WERI-Rb-1 (cell line): ENCODE measurements at regions not wholly inside any gene's neighbourhood (a gene's known extent, or its start where the extent isn't known, plus 50 kb on each side); places are given as distances from the start of the nearest gene placed in this dataset.

Source experiments
- DNase-seq: peaks from one replicate; pipeline ENCODE4 v3.0.0-alpha.2; 2020
- H3K27ac ChIP-seq: fragments of 250-450 bp; sonication (Bioruptor Pico); 2 replicates; pipeline ENCODE4 v1.5.1; 2020; ENCODE audit warnings: mild to moderate bottlenecking, moderate library complexity
- H3K27me3 ChIP-seq: fragments of 250-450 bp; sonication (Bioruptor Pico); 2 replicates; pipeline ENCODE4 v1.5.1; 2021; ENCODE audit warnings: mild to moderate bottlenecking, low read depth, moderate library complexity; ENCODE audit not compliant: insufficient read depth, severe bottlenecking
- H3K36me3 ChIP-seq: fragments of 250-450 bp; sonication (Bioruptor Pico); 2 replicates; pipeline ENCODE4 v1.5.1; 2020; ENCODE audit warnings: mild to moderate bottlenecking, moderate library complexity
- H3K4me3 ChIP-seq: 2 replicates; pipeline ENCODE4 v1.5.1; 2011; ENCODE audit warnings: low read depth, mild to moderate bottlenecking, control low read depth, low read length
- H3K9me3 ChIP-seq: fragments of 250-450 bp; sonication (Bioruptor Pico); 2 replicates; pipeline ENCODE4 v1.5.1; 2021; ENCODE audit warnings: mild to moderate bottlenecking, moderate library complexity; ENCODE audit not compliant: severe bottlenecking
- TF ChIP-seq, protein P1 (sequence below): IDR thresholded peaks from 2 replicates; pipeline ENCODE4 v1.5.1; 2011; ENCODE audit warnings: low read depth, mild to moderate bottlenecking, control low read depth, inconsistent platforms, low read length

DNA sequence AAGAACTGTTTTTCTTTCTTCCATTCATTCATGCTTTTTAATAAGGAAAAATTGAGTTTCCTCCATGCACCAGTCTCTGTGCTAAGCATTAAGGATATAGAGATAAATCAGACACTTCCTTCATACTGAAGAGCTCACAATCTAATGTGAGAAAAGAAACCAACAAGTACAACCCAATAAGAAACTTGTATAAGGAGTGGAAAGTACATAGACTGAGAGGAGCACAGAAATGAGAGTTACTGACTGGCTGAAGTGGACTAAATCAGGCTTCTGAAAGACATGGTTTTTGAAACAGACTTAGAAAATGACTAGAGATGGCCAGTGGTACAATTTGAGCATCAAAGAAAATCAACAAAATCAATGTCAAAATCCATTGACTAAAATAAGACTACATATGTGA, 524.4 kb downstream of the PLPP3 start:
- H3K27ac ChIP-seq = no peak overlapping the region
- H3K4me3 ChIP-seq = no peak overlapping the region
- no peaks in the 10 kb centered on the region for H3K36me3 ChIP-seq
- TF ChIP-seq, protein P1, sequence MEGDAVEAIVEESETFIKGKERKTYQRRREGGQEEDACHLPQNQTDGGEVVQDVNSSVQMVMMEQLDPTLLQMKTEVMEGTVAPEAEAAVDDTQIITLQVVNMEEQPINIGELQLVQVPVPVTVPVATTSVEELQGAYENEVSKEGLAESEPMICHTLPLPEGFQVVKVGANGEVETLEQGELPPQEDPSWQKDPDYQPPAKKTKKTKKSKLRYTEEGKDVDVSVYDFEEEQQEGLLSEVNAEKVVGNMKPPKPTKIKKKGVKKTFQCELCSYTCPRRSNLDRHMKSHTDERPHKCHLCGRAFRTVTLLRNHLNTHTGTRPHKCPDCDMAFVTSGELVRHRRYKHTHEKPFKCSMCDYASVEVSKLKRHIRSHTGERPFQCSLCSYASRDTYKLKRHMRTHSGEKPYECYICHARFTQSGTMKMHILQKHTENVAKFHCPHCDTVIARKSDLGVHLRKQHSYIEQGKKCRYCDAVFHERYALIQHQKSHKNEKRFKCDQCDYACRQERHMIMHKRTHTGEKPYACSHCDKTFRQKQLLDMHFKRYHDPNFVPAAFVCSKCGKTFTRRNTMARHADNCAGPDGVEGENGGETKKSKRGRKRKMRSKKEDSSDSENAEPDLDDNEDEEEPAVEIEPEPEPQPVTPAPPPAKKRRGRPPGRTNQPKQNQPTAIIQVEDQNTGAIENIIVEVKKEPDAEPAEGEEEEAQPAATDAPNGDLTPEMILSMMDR = no peak
- no peak for DNase-seq
- no peaks in the 10 kb centered on the region for H3K27me3 ChIP-seq
- no peaks in the 10 kb centered on the region for H3K9me3 ChIP-seq

DNA sequence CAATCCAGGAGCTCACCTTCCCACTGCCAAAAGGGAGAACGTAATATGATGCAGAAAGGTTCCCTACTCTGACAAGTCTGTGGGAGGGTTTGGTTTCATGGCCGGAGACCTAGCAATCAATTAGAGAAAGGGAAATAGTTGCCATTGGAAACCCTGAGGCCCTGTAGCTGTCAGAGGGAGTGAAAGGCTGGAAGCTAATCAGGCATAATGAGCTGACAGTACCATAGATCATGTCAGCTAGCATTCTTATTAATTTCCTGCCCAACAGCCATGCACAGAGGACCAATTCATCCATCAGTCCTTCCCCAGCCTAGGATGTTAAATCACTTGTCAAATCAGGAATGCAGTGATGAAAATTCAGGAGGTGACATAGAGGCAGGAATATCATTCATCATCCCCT, 527.3 kb downstream of the PLPP3 start:
- no peaks in the 10 kb centered on the region for H3K9me3 ChIP-seq
- H3K4me3 ChIP-seq = no peak overlapping the region
- no peaks in the 10 kb centered on the region for H3K36me3 ChIP-seq
- TF ChIP-seq, protein P1 = no peak
- H3K27ac ChIP-seq = no peak overlapping the region
- DNase-seq = no peak
- H3K27me3 ChIP-seq = no peaks in the 10 kb centered on the region

DNA sequence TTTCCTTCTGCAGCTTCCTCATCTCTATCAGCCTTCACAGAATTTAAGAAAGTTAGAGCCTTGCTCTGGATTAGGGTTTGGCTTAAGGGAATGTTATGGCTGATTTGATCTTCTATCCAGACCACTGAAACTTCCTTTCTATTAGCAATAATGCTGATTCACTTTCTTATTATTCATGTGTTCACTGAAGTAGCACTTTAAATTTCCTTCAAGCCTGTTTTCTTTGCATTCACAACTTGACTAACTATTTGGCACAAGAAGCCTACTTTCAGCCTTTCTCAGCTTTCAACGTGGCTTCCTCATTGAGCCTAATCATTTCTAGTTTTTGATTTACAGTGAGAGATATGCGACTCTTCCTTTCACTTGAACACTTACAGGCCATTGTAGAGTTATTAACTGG, 528.5 kb downstream of the PLPP3 start:
- TF ChIP-seq, protein P1 = no peak
- H3K9me3 ChIP-seq = no peaks in the 10 kb centered on the region
- H3K27me3 ChIP-seq = no peaks in the 10 kb centered on the region
- no peak overlapping the region for H3K27ac ChIP-seq
- H3K36me3 ChIP-seq = no peaks in the 10 kb centered on the region
- no peak overlapping the region for H3K4me3 ChIP-seq
- no peak for DNase-seq

DNA sequence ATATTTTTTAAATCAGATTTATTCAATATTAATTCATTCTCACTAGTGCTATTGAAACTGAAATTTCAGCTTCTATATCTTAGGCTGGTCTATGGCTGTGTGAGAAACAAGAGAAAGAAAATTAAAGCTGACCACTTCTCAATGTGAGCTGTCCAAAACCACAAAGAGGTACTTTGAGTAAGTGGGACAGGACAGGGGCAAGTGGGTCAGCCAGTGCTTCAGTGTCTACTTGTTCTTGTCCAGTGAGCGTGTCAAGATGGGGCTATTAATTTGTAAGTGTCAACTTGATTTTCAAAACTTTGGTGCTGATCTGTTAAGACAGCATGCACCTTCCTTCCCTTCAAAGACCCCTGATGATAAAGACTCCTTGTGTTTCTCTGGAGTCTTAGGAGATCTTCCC, 533.9 kb downstream of the PLPP3 start:
- Histone ChIP-seq H3K36me3 (no peaks in the 10 kb centered on the region), H3K27ac (no peak overlapping the region), H3K4me3 (no peak overlapping the region), H3K9me3 (no peaks in the 10 kb centered on the region), H3K27me3 (no peaks in the 10 kb centered on the region)
- no peak for DNase-seq
- TF ChIP-seq, protein P1 = no peak

DNA sequence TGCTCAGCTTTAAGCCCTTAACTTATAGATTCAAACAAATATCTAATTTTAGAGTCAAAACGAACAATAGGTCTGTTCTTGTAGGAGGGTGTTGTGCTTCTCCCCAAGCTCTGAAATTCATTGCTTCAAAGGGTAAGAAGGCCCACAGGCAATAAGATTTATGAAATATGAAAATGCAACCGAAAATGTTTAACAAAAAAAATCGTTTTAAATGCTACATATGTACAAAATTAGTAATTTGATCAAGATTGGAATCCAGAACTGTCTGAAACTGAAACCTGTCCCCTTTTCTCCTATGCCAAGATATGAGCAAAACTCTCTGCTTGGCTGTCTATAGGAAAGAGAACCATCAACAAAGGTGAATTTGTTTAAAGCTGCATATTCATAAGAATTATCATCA, 534.3 kb downstream of the PLPP3 start:
- TF ChIP-seq, protein P1 = no peak
- no peak overlapping the region for H3K27ac ChIP-seq

DNA sequence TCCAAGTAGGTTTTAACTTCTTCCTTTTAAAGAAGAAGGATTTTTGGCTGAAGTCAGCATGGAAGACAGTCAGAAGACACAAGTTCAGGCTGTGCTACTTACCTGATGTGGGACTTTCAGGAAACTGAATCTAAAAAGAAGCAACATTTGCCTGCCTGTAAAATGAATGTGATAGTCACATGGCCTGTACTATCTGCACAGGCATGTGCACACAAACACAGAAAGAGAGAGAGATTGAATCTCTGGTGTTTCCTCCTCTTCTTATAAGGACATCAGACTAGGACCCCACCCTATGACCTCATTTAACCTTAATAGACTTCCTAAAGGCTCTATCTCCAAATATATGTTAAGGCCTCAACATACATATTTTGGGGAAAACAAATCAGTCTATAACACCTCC, 542.9 kb downstream of the PLPP3 start:
- no peaks in the 10 kb centered on the region for H3K27me3 ChIP-seq
- H3K27ac ChIP-seq = no peak overlapping the region
- TF ChIP-seq, protein P1 = no peak
- DNase-seq = no peak
- H3K4me3 ChIP-seq = no peak overlapping the region
- H3K9me3 ChIP-seq = no peaks in the 10 kb centered on the region
- no peaks in the 10 kb centered on the region for H3K36me3 ChIP-seq

More for the DNA sequence above, 534.3 kb downstream of the PLPP3 start:
- H3K9me3 ChIP-seq = no peaks in the 10 kb centered on the region
- H3K36me3 ChIP-seq = no peaks in the 10 kb centered on the region
- no peak for DNase-seq
- H3K27me3 ChIP-seq = no peaks in the 10 kb centered on the region
- no peak overlapping the region for H3K4me3 ChIP-seq
